PC-9 (cell line): ENCODE measurements at regions not wholly inside any gene's neighbourhood (a gene's known extent, or its start where the extent isn't known, plus 50 kb on each side); places are given as distances from the start of the nearest gene placed in this dataset.

Source experiments
- BruUV-seq: library from RNA; stranded (reverse); fragments of 400-500 nt; replicated peaks from 2 replicates; lab custom pipeline; 2021; lab: Mats Ljungman, UMichigan
- CTCF ChIA-PET: fragments of 300-600 bp; sonication (Branson Sonifier 250); formaldehyde crosslinking; loops from one replicate; lab custom pipeline; 2022; ENCODE audit warnings: antibody characterized with exemption; lab: Charles Lee
- POLR2A ChIA-PET: fragments of 300-600 bp; sonication (Branson Sonifier 250); formaldehyde crosslinking; loops from one replicate; lab custom pipeline; 2022; ENCODE audit warnings: antibody characterized with exemption; ENCODE audit not compliant: unreplicated experiment; lab: Charles Lee
- DNase-seq, 2 experiments: peaks; one replicate each; pipeline versions ENCODE4 v3.0.0 to v3.0.0-alpha.2; 2015 to 2022; ENCODE audit warnings: mixed read lengths in 1 of 2
- H2AFZ ChIP-seq: fragments of 200-600 bp; sonication (generic); 2 replicates; pipeline ENCODE4 v1.8.1; 2017; ENCODE audit warnings: antibody characterized with exemption
- H3F3A ChIP-seq: fragments of 200-600 bp; sonication (generic); 2 replicates; pipeline ENCODE4 v1.8.1; 2017; ENCODE audit warnings: antibody characterized with exemption, mild to moderate bottlenecking, low read depth; ENCODE audit not compliant: insufficient read depth
- H3K27ac ChIP-seq: fragments of 200-600 bp; sonication (generic); 2 replicates; pipeline ENCODE4 v1.6.1; 2016; ENCODE audit warnings: mixed run types
- H3K27me3 ChIP-seq: fragments of 200-600 bp; sonication (generic); 2 replicates; pipeline ENCODE4 v1.6.1; 2016; ENCODE audit warnings: low read depth, mixed run types; ENCODE audit not compliant: insufficient read depth
- H3K36me3 ChIP-seq: fragments of 200-600 bp; sonication (generic); 2 replicates; pipeline ENCODE4 v1.6.1; 2016; ENCODE audit warnings: low read depth, mixed run types
- H3K4me1 ChIP-seq: fragments of 200-600 bp; sonication (generic); replicated peaks from 2 replicates; pipeline ENCODE4 v1.6.1; 2016; ENCODE audit warnings: mixed run types; ENCODE audit not compliant: insufficient read depth
- H3K4me2 ChIP-seq: fragments of 200-600 bp; sonication (generic); 2 replicates; pipeline ENCODE4 v1.6.1; 2017; ENCODE audit warnings: mixed run types
- H3K4me3 ChIP-seq: fragments of 200-600 bp; sonication (generic); 2 replicates; pipeline ENCODE4 v1.6.1; 2016; ENCODE audit warnings: mixed run types
- H3K79me2 ChIP-seq: fragments of 200-600 bp; sonication (generic); 2 replicates; pipeline ENCODE4 v1.6.1; 2017; ENCODE audit warnings: low read depth, mixed run types
- H3K9me2 ChIP-seq: fragments of 200-600 bp; sonication (generic); 2 replicates; pipeline ENCODE4 v1.8.1; 2017; ENCODE audit warnings: mild to moderate bottlenecking; ENCODE audit not compliant: insufficient read depth
- H3K9me3 ChIP-seq: fragments of 200-600 bp; sonication (generic); 2 replicates; pipeline ENCODE4 v1.8.1; 2016; ENCODE audit warnings: low read depth; ENCODE audit not compliant: insufficient read depth
- H4K20me1 ChIP-seq: fragments of 200-600 bp; sonication (generic); 2 replicates; pipeline ENCODE4 v1.8.1; 2017; ENCODE audit not compliant: insufficient read depth
- EZH2 ChIP-seq: fragments of 200-600 bp; sonication (generic); IDR thresholded peaks from 2 replicates; pipeline ENCODE4 v1.8.0; 2017; ENCODE audit warnings: antibody characterized with exemption, low read depth
- intact Hi-C: fragments of 100-400 bp; cut with micrococcal nuclease; formaldehyde crosslinking; loops from one replicate; pipeline ENCODE4 v1.10.0; 2022; ENCODE audit not compliant: unreplicated experiment
- TF ChIP-seq, protein P1 (sequence below): fragments of 200-600 bp; sonication (generic); conservative IDR thresholded peaks from 2 replicates; pipeline ENCODE4 v1.6.1; 2017; ENCODE audit warnings: mixed run types, antibody characterized with exemption, mild to moderate bottlenecking, moderate library complexity

DNA sequence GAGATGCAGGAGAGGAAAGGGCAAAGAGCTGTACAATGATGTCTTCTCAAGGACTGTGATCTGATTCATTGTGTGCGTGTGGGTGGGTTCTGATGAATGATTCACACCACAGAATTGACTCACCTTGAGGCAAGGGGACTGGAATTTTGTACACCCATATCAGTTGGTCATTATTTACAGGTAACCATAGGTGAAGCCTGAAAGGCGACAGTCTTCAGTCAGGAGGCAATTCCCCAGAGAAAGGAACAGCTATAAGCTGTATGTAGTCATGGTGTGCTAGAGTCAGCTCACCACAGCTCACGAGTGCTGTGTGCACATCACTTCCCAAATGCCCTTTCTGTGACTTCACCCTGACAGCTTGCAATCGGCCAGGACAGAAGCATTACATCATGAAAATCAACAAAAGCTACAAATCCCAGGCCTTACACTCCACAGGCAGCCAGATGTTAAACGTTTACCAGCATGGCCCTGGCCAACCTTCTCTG is 87.6 kb upstream of the RPS23 start:
- H3K4me2 ChIP-seq, result peak overlapping the region; percentile 35; the same call in 1 of the 2 replicates
- no peaks in the 10 kb centered on the region; the same call in 1 of the 2 replicates for H3K9me3 ChIP-seq
- H3F3A ChIP-seq, result peaks cover 12% of the 10 kb centered on the region; the same call in 1 of the 2 replicates
- H3K36me3 ChIP-seq, result no peaks in the 10 kb centered on the region
- H4K20me1 ChIP-seq, result no peaks in the 10 kb centered on the region
- peak; percentile 10 to 90 for DNase-seq
- H3K4me1 ChIP-seq, result peaks cover 8% of the 10 kb centered on the region
- H3K27me3 ChIP-seq, result no peaks in the 10 kb centered on the region
- POLR2A ChIA-PET, result interaction anchor here (0.6 to 0.7 kb wide), 2 partner anchors 1211 to 1344 kb away, joined by 3 read pairs; no protein-coding TSS in a partner anchor
- CTCF ChIA-PET, result no interaction called here
- 0 out of 2 replicates have a peak overlapping the region, but pooled peaks have one; percentile 70 for H2AFZ ChIP-seq
- H3K27ac ChIP-seq, result peak overlapping the region; percentile 78
- H3K79me2 ChIP-seq, result no peaks in the 10 kb centered on the region
- intact Hi-C loops, result no loop called here
- no peaks in the 10 kb centered on the region for H3K9me2 ChIP-seq
- TF ChIP-seq, protein P1, sequence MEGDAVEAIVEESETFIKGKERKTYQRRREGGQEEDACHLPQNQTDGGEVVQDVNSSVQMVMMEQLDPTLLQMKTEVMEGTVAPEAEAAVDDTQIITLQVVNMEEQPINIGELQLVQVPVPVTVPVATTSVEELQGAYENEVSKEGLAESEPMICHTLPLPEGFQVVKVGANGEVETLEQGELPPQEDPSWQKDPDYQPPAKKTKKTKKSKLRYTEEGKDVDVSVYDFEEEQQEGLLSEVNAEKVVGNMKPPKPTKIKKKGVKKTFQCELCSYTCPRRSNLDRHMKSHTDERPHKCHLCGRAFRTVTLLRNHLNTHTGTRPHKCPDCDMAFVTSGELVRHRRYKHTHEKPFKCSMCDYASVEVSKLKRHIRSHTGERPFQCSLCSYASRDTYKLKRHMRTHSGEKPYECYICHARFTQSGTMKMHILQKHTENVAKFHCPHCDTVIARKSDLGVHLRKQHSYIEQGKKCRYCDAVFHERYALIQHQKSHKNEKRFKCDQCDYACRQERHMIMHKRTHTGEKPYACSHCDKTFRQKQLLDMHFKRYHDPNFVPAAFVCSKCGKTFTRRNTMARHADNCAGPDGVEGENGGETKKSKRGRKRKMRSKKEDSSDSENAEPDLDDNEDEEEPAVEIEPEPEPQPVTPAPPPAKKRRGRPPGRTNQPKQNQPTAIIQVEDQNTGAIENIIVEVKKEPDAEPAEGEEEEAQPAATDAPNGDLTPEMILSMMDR, result no peak
- TF ChIP-seq EZH2, result no peak
- no TSS peak for BruUV-seq
- H3K4me3 ChIP-seq, result no peak overlapping the region

DNA sequence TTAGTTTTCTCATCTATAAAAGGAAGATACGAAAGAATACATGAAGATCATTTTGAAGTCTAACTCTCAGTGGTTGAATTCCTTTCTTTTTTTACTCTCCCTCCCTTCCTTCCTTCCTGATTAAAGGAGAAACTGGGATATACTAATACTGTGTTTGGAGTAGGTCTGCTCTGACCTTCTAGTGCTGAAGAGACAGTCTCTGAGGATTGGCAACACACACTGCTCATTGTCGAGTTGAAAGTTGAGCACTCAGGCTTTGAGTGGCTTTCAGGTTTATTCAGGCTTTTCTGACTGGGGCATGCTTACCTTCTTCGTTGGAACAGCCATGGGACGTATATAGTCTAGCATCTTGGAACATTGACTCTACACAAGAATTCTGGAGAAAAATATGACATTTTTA is 86.9 kb upstream of the RPS23 start:
- no peaks in the 10 kb centered on the region for H3K36me3 ChIP-seq
- peaks cover 12% of the 10 kb centered on the region; the same call in 1 of the 2 replicates for H3F3A ChIP-seq
- no peaks in the 10 kb centered on the region for H3K9me2 ChIP-seq
- TF ChIP-seq EZH2, result no peak
- TF ChIP-seq, protein P1, result no peak
- H4K20me1 ChIP-seq, result no peaks in the 10 kb centered on the region
- H3K4me3 ChIP-seq, result no peak overlapping the region
- BruUV-seq, result no TSS peak
- H2AFZ ChIP-seq, result no peak overlapping the region
- CTCF ChIA-PET, result no interaction called here
- H3K4me1 ChIP-seq, result peaks cover 8% of the 10 kb centered on the region
- intact Hi-C loops, result no loop called here
- peak overlapping the region; percentile 54 for H3K27ac ChIP-seq
- no peak for DNase-seq
- H3K79me2 ChIP-seq, result no peaks in the 10 kb centered on the region
- POLR2A ChIA-PET, result interaction anchor here (0.6 to 0.7 kb wide), 2 partner anchors 1212 to 1345 kb away, joined by 3 read pairs; no protein-coding TSS in a partner anchor
- H3K9me3 ChIP-seq, result no peaks in the 10 kb centered on the region; the same call in 1 of the 2 replicates
- H3K27me3 ChIP-seq, result no peaks in the 10 kb centered on the region
- no peak overlapping the region for H3K4me2 ChIP-seq

DNA sequence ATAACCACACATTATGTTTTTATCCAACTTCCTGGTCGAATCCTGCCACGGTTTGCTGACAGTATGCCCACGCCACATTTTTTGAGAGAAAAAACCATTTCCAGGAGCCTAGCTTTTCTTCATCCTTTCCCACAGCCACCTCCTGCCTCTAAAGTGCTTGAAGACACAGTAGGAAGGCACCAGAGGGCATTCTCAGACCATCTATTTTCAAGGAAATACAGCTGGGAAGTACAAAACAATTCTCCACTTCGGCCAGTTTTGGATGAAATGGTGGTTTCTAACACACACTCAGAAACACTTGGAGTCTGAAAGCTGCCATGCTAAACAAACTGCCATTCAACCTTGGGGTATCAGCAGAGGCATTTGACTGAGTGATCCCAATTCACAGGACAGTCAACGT is 86.3 kb upstream of the RPS23 start:
- ChIA-PET POLR2A (no interaction called here), CTCF (no interaction called here)
- H3K9me2 ChIP-seq, result no peaks in the 10 kb centered on the region
- H3K27me3 ChIP-seq, result no peaks in the 10 kb centered on the region
- no peaks in the 10 kb centered on the region for H4K20me1 ChIP-seq
- no TSS peak for BruUV-seq
- no peak overlapping the region for H3K4me2 ChIP-seq
- no peaks in the 10 kb centered on the region; the same call in 1 of the 2 replicates for H3K9me3 ChIP-seq
- DNase-seq, result peak in 1 of 2 experiments; percentile 18
- no peak overlapping the region for H3K27ac ChIP-seq
- TF ChIP-seq, protein P1, result peak; percentile 35; the same call in 1 of the 2 replicates
- TF ChIP-seq EZH2, result no peak
- H2AFZ ChIP-seq, result no peak overlapping the region
- peaks cover 8% of the 10 kb centered on the region for H3K4me1 ChIP-seq
- peaks cover 12% of the 10 kb centered on the region; the same call in 1 of the 2 replicates for H3F3A ChIP-seq
- H3K4me3 ChIP-seq, result no peak overlapping the region
- H3K79me2 ChIP-seq, result no peaks in the 10 kb centered on the region
- intact Hi-C loops, result no loop called here
- H3K36me3 ChIP-seq, result no peaks in the 10 kb centered on the region
